Karpas-422 (cell line): ENCODE measurements at regions not wholly inside any gene's neighbourhood (a gene's known extent, or its start where the extent isn't known, plus 50 kb on each side); places are given as distances from the start of the nearest gene placed in this dataset.

Experiments
- DNase-seq: peaks from one replicate; pipeline ENCODE4 v3.0.0-alpha.2; 2015
- H2AFZ ChIP-seq: fragments of 200-600 bp; sonication (generic); 2 replicates; pipeline ENCODE4 v1.6.1; 2014; ENCODE audit warnings: antibody characterized with exemption, low read length, mixed read lengths
- H3K27ac ChIP-seq: fragments of 200-600 bp; sonication (generic); 2 replicates; pipeline ENCODE4 v1.5.1; 2014; ENCODE audit warnings: mild to moderate bottlenecking, low read length, moderate library complexity
- H3K27me3 ChIP-seq: fragments of 200-600 bp; sonication (generic); 2 replicates; pipeline ENCODE4 v1.6.1; 2014; ENCODE audit warnings: low read length, mixed read lengths
- H3K36me3 ChIP-seq: fragments of 200-600 bp; sonication (generic); 2 replicates; pipeline ENCODE4 v1.6.1; 2014; ENCODE audit warnings: low read length, mixed read lengths; ENCODE audit not compliant: insufficient read depth
- H3K4me1 ChIP-seq: fragments of 200-600 bp; sonication (generic); 2 replicates; pipeline ENCODE4 v1.6.1; 2014; ENCODE audit warnings: mild to moderate bottlenecking, low read length, mixed read lengths
- H3K4me2 ChIP-seq: fragments of 200-600 bp; sonication (generic); 2 replicates; pipeline ENCODE4 v1.6.1; 2014; ENCODE audit warnings: low read length, low read depth, mild to moderate bottlenecking; ENCODE audit not compliant: poor library complexity, severe bottlenecking
- H3K4me3 ChIP-seq: fragments of 200-600 bp; sonication (generic); 2 replicates; pipeline ENCODE4 v1.5.1; 2014; ENCODE audit warnings: mild to moderate bottlenecking, antibody characterized with exemption, low read length, mixed read lengths
- H3K79me2 ChIP-seq: fragments of 200-600 bp; sonication (generic); 2 replicates; pipeline ENCODE4 v1.6.1; 2014; ENCODE audit warnings: mild to moderate bottlenecking, low read length, mixed read lengths
- H3K9ac ChIP-seq: fragments of 200-600 bp; sonication (generic); 2 replicates; pipeline ENCODE4 v1.6.0; 2014; ENCODE audit warnings: low read length
- H3K9me2 ChIP-seq: fragments of 200-600 bp; sonication (generic), shearing (Covaris generic); replicated peaks from 2 replicates; pipeline ENCODE4 v1.6.0; 2014; ENCODE audit warnings: mild to moderate bottlenecking, low read length, moderate library complexity; ENCODE audit not compliant: insufficient read depth
- H3K9me3 ChIP-seq: fragments of 300-700, 200-600 bp; sonication (generic); 2 replicates; pipeline ENCODE4 v1.6.1; 2014; ENCODE audit warnings: low read length, mixed read lengths
- H4K20me1 ChIP-seq: fragments of 200-600 bp; sonication (generic); 2 replicates; pipeline ENCODE4 v1.6.1; 2014; ENCODE audit warnings: mild to moderate bottlenecking, antibody characterized with exemption, low read length, low read depth; ENCODE audit not compliant: insufficient read depth

DNA sequence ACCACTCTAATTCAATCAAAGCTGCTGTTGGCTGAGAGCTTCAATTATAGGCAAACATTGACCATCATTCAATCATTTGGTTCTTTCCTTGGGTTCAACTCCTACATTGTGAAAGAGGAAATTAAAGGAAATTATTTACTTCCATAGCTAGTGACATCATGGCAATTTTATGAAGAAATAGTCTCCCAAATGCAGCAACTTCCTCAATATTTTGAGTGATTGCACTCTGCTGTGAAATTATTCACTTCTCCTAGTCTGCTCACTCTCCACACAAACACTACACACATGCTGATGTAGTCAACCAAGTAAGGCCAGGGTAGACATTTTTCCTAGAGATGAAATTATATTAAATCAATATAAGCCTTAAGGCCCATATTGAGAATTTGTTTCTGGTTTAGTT lies 86.7 kb upstream of the NCKAP5 start:
- no peak for DNase-seq
- Histone ChIP-seq H4K20me1 (no peaks in the 10 kb centered on the region), H3K9me2 (no peaks in the 10 kb centered on the region), H3K27me3 (no peaks in the 10 kb centered on the region; the same call in 1 of the 2 replicates), H3K4me2 (no peak overlapping the region), H2AFZ (no peak overlapping the region), H3K79me2 (no peaks in the 10 kb centered on the region), H3K4me3 (no peak overlapping the region), H3K27ac (no peak overlapping the region), H3K36me3 (no peaks in the 10 kb centered on the region), H3K4me1 (no peaks in the 10 kb centered on the region), H3K9me3 (no peaks in the 10 kb centered on the region), H3K9ac (no peak overlapping the region)

DNA sequence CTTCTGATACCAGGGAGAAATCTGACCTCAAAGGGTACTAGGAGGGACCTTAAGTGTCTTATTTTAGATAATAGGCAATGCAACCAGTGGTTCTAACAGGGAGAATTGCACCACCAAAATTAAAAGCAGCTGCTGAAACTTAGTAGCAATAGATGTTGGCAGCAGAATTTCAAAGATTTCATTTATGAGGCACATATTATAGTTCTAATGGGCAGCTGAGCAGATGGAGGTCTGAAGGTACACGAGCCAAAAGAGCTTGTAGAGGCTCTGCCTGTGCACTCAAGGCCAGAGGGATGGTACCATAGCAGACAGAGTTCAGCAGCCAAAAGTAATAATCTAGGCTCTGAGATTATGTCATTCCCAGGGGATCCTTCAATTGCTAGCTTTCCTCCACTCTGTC lies 87.3 kb upstream of the NCKAP5 start:
- no peak for DNase-seq
- Histone ChIP-seq H3K27me3 (no peaks in the 10 kb centered on the region; the same call in 1 of the 2 replicates), H3K79me2 (no peaks in the 10 kb centered on the region), H3K27ac (no peak overlapping the region), H3K4me3 (no peak overlapping the region), H3K36me3 (no peaks in the 10 kb centered on the region), H3K4me2 (no peak overlapping the region), H3K4me1 (no peaks in the 10 kb centered on the region), H2AFZ (no peak overlapping the region), H3K9me3 (no peaks in the 10 kb centered on the region), H3K9me2 (no peaks in the 10 kb centered on the region), H3K9ac (no peak overlapping the region), H4K20me1 (no peaks in the 10 kb centered on the region)

DNA sequence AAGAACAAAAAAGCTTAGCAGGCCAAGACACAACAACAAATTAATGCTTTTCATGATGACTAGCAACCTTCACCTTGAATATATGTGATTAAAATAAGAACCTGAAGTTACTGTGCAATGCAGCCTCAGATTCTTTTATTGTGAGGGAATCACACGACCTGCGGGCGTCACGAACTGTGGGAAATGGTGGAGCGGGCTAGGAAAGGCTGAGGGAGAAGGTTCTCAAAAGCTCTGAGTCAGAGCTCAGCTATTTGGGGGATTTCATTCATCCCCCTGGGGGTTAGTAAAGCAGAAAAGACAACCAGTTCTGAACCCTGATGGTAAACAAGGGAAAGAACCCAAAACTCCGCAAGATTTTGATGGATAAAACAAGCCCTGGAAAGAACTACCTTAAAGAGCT lies 89.3 kb upstream of the NCKAP5 start:
- H3K27me3 ChIP-seq = no peaks in the 10 kb centered on the region; the same call in 1 of the 2 replicates
- no peaks in the 10 kb centered on the region for H3K9me3 ChIP-seq
- no peak overlapping the region for H2AFZ ChIP-seq
- H3K4me3 ChIP-seq = no peak overlapping the region
- H3K9me2 ChIP-seq = no peaks in the 10 kb centered on the region
- H3K36me3 ChIP-seq = no peaks in the 10 kb centered on the region
- no peak for DNase-seq
- no peaks in the 10 kb centered on the region for H3K79me2 ChIP-seq
- H4K20me1 ChIP-seq = no peaks in the 10 kb centered on the region
- no peak overlapping the region for H3K4me2 ChIP-seq
- H3K9ac ChIP-seq = no peak overlapping the region
- H3K4me1 ChIP-seq = no peaks in the 10 kb centered on the region
- H3K27ac ChIP-seq = no peak overlapping the region

DNA sequence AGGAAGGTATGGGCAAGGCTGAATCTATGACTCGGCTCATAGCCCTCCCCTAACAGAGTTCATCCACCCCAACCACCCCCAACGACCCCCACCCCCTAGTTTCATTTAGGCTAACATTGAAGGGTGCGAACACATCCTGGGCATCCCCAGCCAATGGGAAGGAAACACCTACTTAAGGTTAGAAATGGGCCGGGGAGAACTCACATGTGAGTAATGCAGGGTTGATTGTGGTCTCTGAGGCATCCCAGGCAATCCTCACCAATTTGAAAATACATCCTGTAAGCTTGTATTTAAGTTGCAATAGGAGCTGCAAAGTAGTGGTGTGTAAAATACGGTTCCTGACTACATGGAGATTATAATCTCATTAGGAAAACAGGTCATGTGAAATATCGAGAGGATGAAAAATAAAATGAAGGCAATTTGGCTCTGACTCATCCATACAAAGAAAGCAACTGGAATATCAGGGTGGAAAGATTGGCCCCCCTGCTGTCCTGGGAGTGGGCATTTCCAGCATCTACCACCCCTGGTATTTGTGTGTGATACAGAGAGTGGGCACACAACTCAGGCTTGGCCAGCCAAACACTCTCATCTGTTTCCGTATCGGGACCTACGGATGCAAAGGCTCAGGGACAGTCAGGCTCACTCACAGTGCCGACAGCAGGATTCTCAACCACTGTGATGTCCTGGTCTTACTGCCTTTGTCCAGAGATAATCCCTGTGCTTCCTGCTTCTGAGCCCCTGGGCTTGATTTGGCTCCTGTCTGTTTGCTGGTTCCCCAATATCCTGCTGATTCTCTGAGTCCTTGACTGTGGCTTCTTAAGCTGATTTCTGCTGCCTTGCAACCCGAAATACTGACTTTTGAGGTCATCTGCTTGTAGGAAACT lies 90.0 kb upstream of the NCKAP5 start:
- Histone ChIP-seq H3K27me3 (no peaks in the 10 kb centered on the region; the same call in 1 of the 2 replicates), H4K20me1 (no peaks in the 10 kb centered on the region), H3K36me3 (no peaks in the 10 kb centered on the region), H3K4me1 (no peaks in the 10 kb centered on the region), H3K4me3 (no peak overlapping the region), H3K9ac (no peak overlapping the region), H3K9me2 (no peaks in the 10 kb centered on the region), H3K79me2 (no peaks in the 10 kb centered on the region), H2AFZ (no peak overlapping the region), H3K27ac (no peak overlapping the region), H3K4me2 (no peak overlapping the region), H3K9me3 (no peaks in the 10 kb centered on the region)
- no peak for DNase-seq

DNA sequence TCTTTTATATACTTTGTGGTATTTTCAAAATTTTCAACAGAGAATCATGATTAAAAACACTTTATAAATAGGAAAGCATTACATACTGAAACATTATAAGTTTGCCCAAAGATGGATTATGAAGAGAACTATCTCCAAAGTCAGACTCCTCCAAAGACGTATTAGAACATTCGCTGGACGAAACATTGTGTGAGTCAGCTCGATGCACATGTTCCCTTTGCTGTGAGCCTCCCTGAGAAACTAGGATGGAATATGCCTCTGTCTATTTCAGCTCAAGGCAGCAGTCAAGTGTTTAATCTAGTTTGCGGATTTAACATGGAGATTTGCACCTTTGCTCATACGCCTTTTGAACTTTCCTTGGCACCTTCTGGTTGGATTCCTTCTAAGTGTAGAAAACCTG lies 92.2 kb upstream of the NCKAP5 start:
- H2AFZ ChIP-seq = no peak overlapping the region
- H3K36me3 ChIP-seq = no peaks in the 10 kb centered on the region
- DNase-seq = no peak
- H3K4me2 ChIP-seq = no peak overlapping the region
- H3K9ac ChIP-seq = no peak overlapping the region
- no peaks in the 10 kb centered on the region for H3K9me3 ChIP-seq
- no peaks in the 10 kb centered on the region; the same call in 1 of the 2 replicates for H3K27me3 ChIP-seq
- no peak overlapping the region for H3K4me3 ChIP-seq
- no peaks in the 10 kb centered on the region for H3K4me1 ChIP-seq
- H3K9me2 ChIP-seq = no peaks in the 10 kb centered on the region
- no peak overlapping the region for H3K27ac ChIP-seq
- H3K79me2 ChIP-seq = no peaks in the 10 kb centered on the region
- H4K20me1 ChIP-seq = no peaks in the 10 kb centered on the region

DNA sequence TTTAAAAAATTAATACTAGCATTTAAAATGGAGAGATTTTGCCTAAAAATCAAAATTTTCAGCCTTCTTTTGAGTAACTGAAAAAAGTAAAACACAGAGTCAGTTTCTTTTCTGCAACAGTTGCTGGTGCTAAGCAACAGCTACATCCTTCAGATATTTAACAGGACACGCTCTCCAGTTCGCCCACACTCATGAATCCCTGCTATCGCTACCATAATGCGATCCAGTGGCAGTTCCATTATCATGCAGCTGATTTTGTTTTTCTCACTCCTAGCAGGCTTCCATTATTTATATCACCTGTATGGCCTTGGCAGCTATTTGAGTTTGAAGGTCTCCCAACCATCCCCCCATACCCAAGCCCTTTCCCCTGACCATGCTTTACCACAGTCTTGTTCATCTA lies 93.1 kb upstream of the NCKAP5 start:
- H2AFZ ChIP-seq = no peak overlapping the region
- no peak overlapping the region for H3K4me2 ChIP-seq
- H3K4me3 ChIP-seq = no peak overlapping the region
- H3K9me2 ChIP-seq = no peaks in the 10 kb centered on the region
- H3K27me3 ChIP-seq = no peaks in the 10 kb centered on the region; the same call in 1 of the 2 replicates
- H4K20me1 ChIP-seq = no peaks in the 10 kb centered on the region
- H3K79me2 ChIP-seq = no peaks in the 10 kb centered on the region
- no peak for DNase-seq
- no peak overlapping the region for H3K9ac ChIP-seq
- H3K9me3 ChIP-seq = no peaks in the 10 kb centered on the region
- no peaks in the 10 kb centered on the region for H3K36me3 ChIP-seq
- H3K4me1 ChIP-seq = no peaks in the 10 kb centered on the region
- no peak overlapping the region for H3K27ac ChIP-seq

DNA sequence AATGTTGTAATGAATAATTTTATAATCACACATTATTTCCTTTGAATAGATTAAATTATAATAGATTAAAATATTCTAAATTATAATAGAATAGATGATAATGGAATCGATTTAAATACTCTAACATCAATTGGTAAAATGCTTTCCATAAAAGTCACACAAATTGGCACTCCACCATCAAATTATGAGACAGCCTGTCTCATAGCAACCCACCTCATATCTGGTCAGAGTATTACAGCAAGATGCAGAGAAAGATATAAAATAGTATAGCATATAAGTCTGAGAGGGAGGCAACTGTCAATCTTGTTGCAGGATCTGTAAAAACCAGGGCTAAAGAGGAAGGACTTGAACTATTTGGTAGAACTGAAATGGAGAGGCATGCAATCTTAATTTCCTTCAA lies 98.4 kb upstream of the NCKAP5 start:
- no peaks in the 10 kb centered on the region for H3K36me3 ChIP-seq
- no peaks in the 10 kb centered on the region for H3K27me3 ChIP-seq
- no peak for DNase-seq
- H3K9me2 ChIP-seq = no peaks in the 10 kb centered on the region
- no peaks in the 10 kb centered on the region for H3K4me1 ChIP-seq
- no peak overlapping the region for H3K9ac ChIP-seq
- H3K4me3 ChIP-seq = no peak overlapping the region
- H3K4me2 ChIP-seq = no peak overlapping the region
- H4K20me1 ChIP-seq = no peaks in the 10 kb centered on the region
- H2AFZ ChIP-seq = no peak overlapping the region
- 0 out of 2 replicates have a peak, but pooled peaks cover 2% of the 10 kb centered on the region for H3K9me3 ChIP-seq
- H3K27ac ChIP-seq = no peak overlapping the region
- H3K79me2 ChIP-seq = no peaks in the 10 kb centered on the region

DNA sequence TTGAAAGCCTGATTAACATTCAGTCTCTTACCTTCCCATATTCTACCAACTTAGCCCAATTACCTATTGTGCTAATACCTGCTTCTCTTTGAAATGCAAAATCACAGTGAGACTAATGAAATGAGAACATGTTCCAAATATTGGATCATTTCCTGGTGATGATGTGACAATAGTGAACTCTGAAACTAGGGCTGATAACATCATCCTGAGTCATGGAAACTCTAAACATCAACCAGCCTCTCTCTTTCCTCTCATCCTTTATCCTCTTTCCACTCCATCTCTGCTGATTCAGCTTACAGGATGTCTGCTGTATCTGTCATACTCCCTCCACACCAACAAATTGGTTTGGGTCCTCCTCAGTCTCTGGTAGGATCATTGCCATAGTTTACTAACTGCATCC lies 98.8 kb upstream of the NCKAP5 start:
- Histone ChIP-seq H3K27ac (no peak overlapping the region), H2AFZ (no peak overlapping the region), H3K4me1 (no peaks in the 10 kb centered on the region), H3K79me2 (no peaks in the 10 kb centered on the region), H3K9me3 (0 out of 2 replicates have a peak, but pooled peaks cover 2% of the 10 kb centered on the region), H3K27me3 (no peaks in the 10 kb centered on the region), H3K36me3 (no peaks in the 10 kb centered on the region), H3K4me2 (no peak overlapping the region), H3K4me3 (no peak overlapping the region), H3K9me2 (no peaks in the 10 kb centered on the region), H3K9ac (no peak overlapping the region), H4K20me1 (no peaks in the 10 kb centered on the region)
- no peak for DNase-seq
